ENCODE measurements at regions not wholly inside any gene's neighbourhood (a gene's known extent, or its start where the extent isn't known, plus 50 kb on each side); places are given as distances from the start of the nearest gene placed in this dataset.

GRCh38 chr9:673966-674526 lies 167.5 kb upstream of the DMRT1 start:
- 42 to 53% methylated on average over 3 of the region's 3 CpGs for WGBS, 2 donors
- no peak for DNase-seq (ENCODE audit: low spot score in 2 of 2)
- intact Hi-C loops (cut with DNase I; ENCODE audit: low total_unique reads): no loop called here
- TF ChIP-seq POLR2A (IDR thresholded peaks at IDR 0.05): no peak
- TF ChIP-seq, protein P1, sequence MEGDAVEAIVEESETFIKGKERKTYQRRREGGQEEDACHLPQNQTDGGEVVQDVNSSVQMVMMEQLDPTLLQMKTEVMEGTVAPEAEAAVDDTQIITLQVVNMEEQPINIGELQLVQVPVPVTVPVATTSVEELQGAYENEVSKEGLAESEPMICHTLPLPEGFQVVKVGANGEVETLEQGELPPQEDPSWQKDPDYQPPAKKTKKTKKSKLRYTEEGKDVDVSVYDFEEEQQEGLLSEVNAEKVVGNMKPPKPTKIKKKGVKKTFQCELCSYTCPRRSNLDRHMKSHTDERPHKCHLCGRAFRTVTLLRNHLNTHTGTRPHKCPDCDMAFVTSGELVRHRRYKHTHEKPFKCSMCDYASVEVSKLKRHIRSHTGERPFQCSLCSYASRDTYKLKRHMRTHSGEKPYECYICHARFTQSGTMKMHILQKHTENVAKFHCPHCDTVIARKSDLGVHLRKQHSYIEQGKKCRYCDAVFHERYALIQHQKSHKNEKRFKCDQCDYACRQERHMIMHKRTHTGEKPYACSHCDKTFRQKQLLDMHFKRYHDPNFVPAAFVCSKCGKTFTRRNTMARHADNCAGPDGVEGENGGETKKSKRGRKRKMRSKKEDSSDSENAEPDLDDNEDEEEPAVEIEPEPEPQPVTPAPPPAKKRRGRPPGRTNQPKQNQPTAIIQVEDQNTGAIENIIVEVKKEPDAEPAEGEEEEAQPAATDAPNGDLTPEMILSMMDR (IDR thresholded peaks at IDR 0.05): no peak
- H3K4me3 ChIP-seq (ENCODE audit: low read depth, poor library complexity, severe bottlenecking): no peak overlapping the region

DNA sequence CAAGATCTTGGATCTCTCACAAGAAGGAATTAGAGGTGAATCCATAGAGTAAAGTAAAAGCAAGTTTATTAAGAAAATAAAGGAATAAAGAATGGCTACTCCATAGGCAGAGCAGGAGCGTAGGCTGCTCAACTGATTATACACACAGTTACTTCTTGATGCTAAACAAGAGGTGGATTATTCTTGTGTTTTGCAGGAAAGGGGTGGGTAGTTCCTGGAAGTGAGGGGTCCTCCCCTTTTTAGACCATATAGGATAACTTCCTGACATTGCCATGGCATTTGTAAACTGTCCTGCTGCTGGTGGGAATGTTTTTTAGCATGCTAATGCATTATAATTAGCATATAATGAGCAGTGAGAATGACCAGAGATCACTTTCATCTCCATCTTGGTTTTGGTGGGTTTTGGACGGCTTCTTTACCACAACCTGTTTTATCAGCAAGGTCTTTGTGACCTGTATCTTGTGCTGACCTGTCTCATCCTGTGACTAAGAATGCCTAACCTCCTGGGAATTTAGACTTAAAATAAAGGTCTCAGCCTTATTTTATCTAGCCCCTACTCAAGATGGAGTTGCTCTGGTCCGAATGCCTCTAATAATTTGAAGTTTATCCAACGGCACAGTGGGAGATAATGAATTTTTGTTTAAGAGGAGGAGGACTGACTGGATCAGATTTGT lies 165.7 kb upstream of the DMRT1 start:
- TF ChIP-seq, protein P1 (IDR thresholded peaks at IDR 0.05): no peak
- no peak for TF ChIP-seq POLR2A (IDR thresholded peaks at IDR 0.05)
- 69 to 81% methylated on average over 4 of the region's 4 CpGs for WGBS, 2 donors

GRCh38 chr9:676780-677438 lies 164.6 kb upstream of the DMRT1 start:
- no peak for DNase-seq (ENCODE audit: low spot score in 2 of 2)
- TF ChIP-seq, protein P1 (IDR thresholded peaks at IDR 0.05): no peak
- no peak for TF ChIP-seq POLR2A (IDR thresholded peaks at IDR 0.05)
- intact Hi-C loops (cut with DNase I; ENCODE audit: low total_unique reads): no loop called here
- 53 to 55% methylated on average over 3 of the region's 3 CpGs for WGBS, 2 donors
- H3K4me3 ChIP-seq (ENCODE audit: low read depth, poor library complexity, severe bottlenecking): no peak overlapping the region

More for the DNA sequence above, 165.7 kb upstream of the DMRT1 start:
- intact Hi-C loops (cut with DNase I; ENCODE audit: low total_unique reads): no loop called here
- no peak for DNase-seq (ENCODE audit: low spot score in 2 of 2)
- no peak overlapping the region for H3K4me3 ChIP-seq (ENCODE audit: low read depth, poor library complexity, severe bottlenecking)

GRCh38 chr9:677461-678097 lies 163.9 kb upstream of the DMRT1 start:
- WGBS, 2 donors: 19 to 32% methylated on average over 11 of the region's 11 CpGs
- intact Hi-C loops (cut with DNase I; ENCODE audit: low total_unique reads): no loop called here
- no peak overlapping the region for H3K4me3 ChIP-seq (ENCODE audit: low read depth, poor library complexity, severe bottlenecking)
- no peak for TF ChIP-seq POLR2A (IDR thresholded peaks at IDR 0.05)
- TF ChIP-seq, protein P1 (IDR thresholded peaks at IDR 0.05): no peak
- DNase-seq (ENCODE audit: low spot score in 2 of 2): no peak

- WGBS, 2 donors: 54 to 58% methylated on average over 1 of the region's 1 CpG
- TF ChIP-seq POLR2A (IDR thresholded peaks at IDR 0.05): no peak
- intact Hi-C loops (cut with DNase I; ENCODE audit: low total_unique reads): no loop called here
Observed at GRCh38 chr9:678897-679296, 162.6 kb upstream of the DMRT1 start.

DNA sequence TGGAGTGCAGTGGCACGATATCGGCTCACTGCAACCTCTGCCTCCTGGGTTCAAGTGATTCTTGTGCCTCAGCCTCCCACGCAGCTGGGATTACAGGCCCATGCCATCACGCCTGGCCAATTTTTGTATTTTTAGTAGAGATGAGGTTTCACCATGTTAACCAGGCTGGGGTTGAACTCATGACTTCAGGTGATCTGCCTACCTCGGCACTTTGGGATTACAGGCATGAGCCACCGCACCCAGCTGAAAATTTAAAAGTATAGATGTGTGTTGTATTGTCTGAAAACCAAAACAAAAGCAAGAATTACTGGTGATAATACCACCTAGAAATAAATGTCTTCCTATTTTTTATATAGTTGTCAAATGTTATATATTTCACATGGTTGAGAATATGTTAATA lies 162.0 kb upstream of the DMRT1 start:
- no peak overlapping the region for H3K4me3 ChIP-seq (ENCODE audit: low read depth, poor library complexity, severe bottlenecking)
- no peak for TF ChIP-seq POLR2A (IDR thresholded peaks at IDR 0.05)
- TF ChIP-seq, protein P1 (IDR thresholded peaks at IDR 0.05): no peak
- DNase-seq (ENCODE audit: low spot score in 2 of 2): no peak
- intact Hi-C loops (cut with DNase I; ENCODE audit: low total_unique reads): no loop called here
- 93 to 94% methylated on average over 6 of the region's 6 CpGs for whole genome bisulfite sequencing, 2 donors

More at GRCh38 chr9:678897-679296, 162.6 kb upstream of the DMRT1 start:
- DNase-seq (ENCODE audit: low spot score in 2 of 2): no peak
- H3K4me3 ChIP-seq (ENCODE audit: low read depth, poor library complexity, severe bottlenecking): no peak overlapping the region

All from lower leg skin (tissue), 4 donors.